Mesenteric fat pad (tissue), 1 donor: ENCODE measurements at regions not wholly inside any gene's neighbourhood (a gene's known extent, or its start where the extent isn't known, plus 50 kb on each side); places are given as distances from the start of the nearest gene placed in this dataset.

Experiments used
- DNase-seq: peaks from one replicate; pipeline ENCODE4 v3.0.0-alpha.2; 2020; ENCODE audit warnings: low spot score
- donor health status: DM: yes; HTN: yes; CAD: no.

- DNase-seq, result no peak
These were observed 77.0 kb upstream of the POU3F1 start for GRCh38 chr1:38123356-38124135.

- DNase-seq, result no peak
These were observed 74.7 kb upstream of the POU3F1 start for GRCh38 chr1:38121231-38121680.

GRCh38 chr1:38120552-38121230, 74.1 kb upstream of the POU3F1 start:
- DNase-seq, result no peak

GRCh38 chr1:38118976-38119375, 72.4 kb upstream of the POU3F1 start:
- DNase-seq, result no peak

GRCh38 chr1:38117444-38117887, 70.9 kb upstream of the POU3F1 start:
- DNase-seq, result no peak

- no peak for DNase-seq
These were observed 69.1 kb upstream of the POU3F1 start for GRCh38 chr1:38115682-38116202.

- DNase-seq, result no peak
These were observed 68.6 kb upstream of the POU3F1 start for GRCh38 chr1:38115226-38115625.

- DNase-seq, result no peak
These were observed 67.8 kb upstream of the POU3F1 start for GRCh38 chr1:38114241-38115026.

- DNase-seq, result no peak
These were observed 66.6 kb upstream of the POU3F1 start for GRCh38 chr1:38113159-38113666.

GRCh38 chr1:38111589-38111988, 65.0 kb upstream of the POU3F1 start:
- DNase-seq, result no peak

- DNase-seq, result no peak
These were observed 58.7 kb upstream of the POU3F1 start for GRCh38 chr1:38105267-38105666.

GRCh38 chr1:38102636-38103035, 56.0 kb upstream of the POU3F1 start:
- no peak for DNase-seq

- no peak for DNase-seq
These were observed 54.6 kb upstream of the POU3F1 start for GRCh38 chr1:38101037-38101785.

- no peak for DNase-seq
These were observed 51.7 kb upstream of the POU3F1 start for GRCh38 chr1:38098101-38098847.

GRCh38 chr1:38097284-38097898, 50.8 kb upstream of the POU3F1 start:
- DNase-seq, result no peak
